ENCODE measurements at regions not wholly inside any gene's neighbourhood (a gene's known extent, or its start where the extent isn't known, plus 50 kb on each side); places are given as distances from the start of the nearest gene placed in this dataset.

- TF ChIP-seq CTCF (IDR thresholded peaks at IDR 0.05) (no peak), POLR2A (IDR thresholded peaks at IDR 0.05) (no peak)
Measured at GRCh38 chr1:5649166-5649551, 343.1 kb downstream of the NPHP4 start.

Data from breast epithelium (tissue), 3 donors.